SK-N-SH (cell line): ENCODE measurements at regions not wholly inside any gene's neighbourhood (a gene's known extent, or its start where the extent isn't known, plus 50 kb on each side); places are given as distances from the start of the nearest gene placed in this dataset.

ENCODE experiments used
- CHD2 ChIP-seq: fragments of 150-350 bp; IDR thresholded peaks from 2 replicates; pipeline ENCODE4 v1.6.1; 2018; ENCODE audit warnings: low read length; ENCODE audit not compliant: partially characterized antibody
- ELF1 ChIP-seq: IDR thresholded peaks from 2 replicates; pipeline ENCODE4 v1.4.0; 2012
- EP300 ChIP-seq, 2 experiments: IDR thresholded peaks; 2 replicates each; pipeline versions ENCODE4 v1.4.0 to v1.6.1; 2012; ENCODE audit warnings: borderline replicate concordance in 1 of 2, low read depth in 1 of 2, low read length in 1 of 2
- FOSL2 ChIP-seq: IDR thresholded peaks from 2 replicates; pipeline ENCODE4 v1.4.0; 2012; ENCODE audit warnings: low read depth, mild to moderate bottlenecking, moderate library complexity, borderline replicate concordance
- FOXJ3 ChIP-seq: sonication (generic); formaldehyde crosslinking; IDR thresholded peaks from 2 replicates; pipeline ENCODE4 v1.5.1; 2020; ENCODE audit warnings: mild to moderate bottlenecking, missing genetic modification reagents
- FOXM1 ChIP-seq: IDR thresholded peaks from 2 replicates; pipeline ENCODE4 v1.4.0; 2012; ENCODE audit warnings: low read depth, mild to moderate bottlenecking
- GABPA ChIP-seq: IDR thresholded peaks from 2 replicates; pipeline ENCODE4 v1.4.0; 2012; ENCODE audit warnings: low read depth, mild to moderate bottlenecking
- GATA2 ChIP-seq: sonication (generic); formaldehyde crosslinking; IDR thresholded peaks from 2 replicates; pipeline ENCODE4 v1.5.0; 2020; ENCODE audit warnings: mild to moderate bottlenecking, missing genetic modification reagents
- JUND ChIP-seq: IDR thresholded peaks from 2 replicates; pipeline ENCODE4 v1.4.0; 2012
- MEF2A ChIP-seq: IDR thresholded peaks from 2 replicates; pipeline ENCODE4 v1.4.0; 2012; ENCODE audit warnings: low read depth, borderline replicate concordance
- MXI1 ChIP-seq: IDR thresholded peaks from 2 replicates; pipeline ENCODE4 v1.6.1; 2012; ENCODE audit warnings: mild to moderate bottlenecking, low read depth, low read length, improper control_type of control experiment
- NRF1 ChIP-seq: IDR thresholded peaks from 2 replicates; pipeline ENCODE4 v1.6.1; 2012; ENCODE audit warnings: low read depth, mild to moderate bottlenecking, low read length
- RAD21 ChIP-seq: IDR thresholded peaks from 2 replicates; pipeline ENCODE4 v1.6.1; 2012; ENCODE audit warnings: mild to moderate bottlenecking, low read length
- RCOR1 ChIP-seq: fragments of 150-350 bp; IDR thresholded peaks from 2 replicates; pipeline ENCODE4 v1.6.1; 2017; ENCODE audit warnings: antibody characterized with exemption, low read length
- RFX5 ChIP-seq: IDR thresholded peaks from 2 replicates; pipeline ENCODE4 v1.6.1; 2012; ENCODE audit warnings: mild to moderate bottlenecking, improper control_type of control experiment, low read length
- SIN3A ChIP-seq: IDR thresholded peaks from 2 replicates; pipeline ENCODE4 v1.6.1; 2012; ENCODE audit warnings: low read depth, mild to moderate bottlenecking, low read length, moderate library complexity, borderline replicate concordance
- SMC3 ChIP-seq: IDR thresholded peaks from 2 replicates; pipeline ENCODE4 v1.6.1; 2012; ENCODE audit warnings: low read depth, low read length, improper control_type of control experiment
- TAF1 ChIP-seq: IDR thresholded peaks from 2 replicates; pipeline ENCODE4 v1.6.1; 2012; ENCODE audit warnings: low read depth, mild to moderate bottlenecking, low read length, moderate library complexity, borderline replicate concordance
- TEAD4 ChIP-seq: IDR thresholded peaks from 2 replicates; pipeline ENCODE4 v1.4.0; 2012; ENCODE audit warnings: mild to moderate bottlenecking, borderline replicate concordance; ENCODE audit not compliant: insufficient read depth
- YY1 ChIP-seq: IDR thresholded peaks from 2 replicates; pipeline ENCODE4 v1.4.0; 2012; ENCODE audit warnings: low read depth, mild to moderate bottlenecking
- TF ChIP-seq, protein P1 (sequence below): fragments of 150-350 bp; IDR thresholded peaks from 2 replicates; pipeline ENCODE4 v1.6.1; 2016; ENCODE audit warnings: mild to moderate bottlenecking, low read depth, low read length
- TF ChIP-seq, protein P2 (sequence below): IDR thresholded peaks from 2 replicates; pipeline ENCODE4; 2012
- TF ChIP-seq, protein P3 (sequence below): IDR thresholded peaks from 2 replicates; pipeline ENCODE4 v1.4.0; 2012; ENCODE audit warnings: low read depth
- TF ChIP-seq, protein P4 (sequence below): IDR thresholded peaks from 2 replicates; pipeline ENCODE4 v1.4.0; 2012; ENCODE audit warnings: low read depth, borderline replicate concordance

DNA sequence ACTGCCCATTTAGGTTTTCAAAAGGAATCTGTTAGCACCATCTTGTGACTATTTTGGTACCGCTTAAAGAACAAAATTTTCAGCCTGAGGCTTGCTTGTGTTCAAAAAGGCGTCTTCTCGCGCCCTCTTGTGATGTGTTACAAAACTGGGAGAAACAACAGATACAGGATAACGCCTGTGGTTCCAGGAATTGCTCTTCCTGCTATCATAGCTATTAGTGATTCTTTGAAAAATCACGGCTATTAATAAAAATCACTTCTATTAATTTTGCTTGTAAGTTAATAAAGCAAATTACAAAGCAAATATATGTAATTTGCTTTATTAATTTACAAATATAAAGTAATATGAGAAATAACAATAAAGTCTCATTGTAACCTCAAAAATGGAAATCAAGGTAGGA, 82.2 kb upstream of the ABCD3 start (continued):
- TF ChIP-seq TAF1 (no peak), RCOR1 (peak; percentile 53; the same call in 1 of the 2 replicates), TEAD4 (no peak), RFX5 (no peak; the same call in 1 of the 2 replicates), FOSL2 (no peak), ELF1 (no peak), EP300 (IDR thresholded peaks at IDR 0.05; ENCODE audit: borderline replicate concordance in 1 of 2, low read depth in 1 of 2, low read length in 1 of 2) (no peak), FOXJ3 (CRISPR knock-in tag) (no peak), GABPA (no peak), YY1 (no peak), JUND (no peak), MXI1 (0 out of 2 replicates have a peak, but pooled peaks have one; percentile 28), SMC3 (peak; percentile 100), GATA2 (CRISPR knock-in tag) (no peak), RAD21 (peak; percentile 100), MEF2A (no peak), NRF1 (peak; percentile 32; the same call in 1 of the 2 replicates), SIN3A (no peak), CHD2 (peak; percentile 49), FOXM1 (no peak)
- TF ChIP-seq, protein P1, sequence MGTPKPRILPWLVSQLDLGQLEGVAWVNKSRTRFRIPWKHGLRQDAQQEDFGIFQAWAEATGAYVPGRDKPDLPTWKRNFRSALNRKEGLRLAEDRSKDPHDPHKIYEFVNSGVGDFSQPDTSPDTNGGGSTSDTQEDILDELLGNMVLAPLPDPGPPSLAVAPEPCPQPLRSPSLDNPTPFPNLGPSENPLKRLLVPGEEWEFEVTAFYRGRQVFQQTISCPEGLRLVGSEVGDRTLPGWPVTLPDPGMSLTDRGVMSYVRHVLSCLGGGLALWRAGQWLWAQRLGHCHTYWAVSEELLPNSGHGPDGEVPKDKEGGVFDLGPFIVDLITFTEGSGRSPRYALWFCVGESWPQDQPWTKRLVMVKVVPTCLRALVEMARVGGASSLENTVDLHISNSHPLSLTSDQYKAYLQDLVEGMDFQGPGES = no peak
- TF ChIP-seq, protein P2, sequence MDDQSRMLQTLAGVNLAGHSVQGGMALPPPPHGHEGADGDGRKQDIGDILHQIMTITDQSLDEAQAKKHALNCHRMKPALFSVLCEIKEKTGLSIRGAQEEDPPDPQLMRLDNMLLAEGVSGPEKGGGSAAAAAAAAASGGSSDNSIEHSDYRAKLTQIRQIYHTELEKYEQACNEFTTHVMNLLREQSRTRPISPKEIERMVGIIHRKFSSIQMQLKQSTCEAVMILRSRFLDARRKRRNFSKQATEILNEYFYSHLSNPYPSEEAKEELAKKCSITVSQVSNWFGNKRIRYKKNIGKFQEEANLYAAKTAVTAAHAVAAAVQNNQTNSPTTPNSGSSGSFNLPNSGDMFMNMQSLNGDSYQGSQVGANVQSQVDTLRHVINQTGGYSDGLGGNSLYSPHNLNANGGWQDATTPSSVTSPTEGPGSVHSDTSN = no peak
- TF ChIP-seq, protein P3, sequence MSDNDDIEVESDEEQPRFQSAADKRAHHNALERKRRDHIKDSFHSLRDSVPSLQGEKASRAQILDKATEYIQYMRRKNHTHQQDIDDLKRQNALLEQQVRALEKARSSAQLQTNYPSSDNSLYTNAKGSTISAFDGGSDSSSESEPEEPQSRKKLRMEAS = no peak
- TF ChIP-seq, protein P4, sequence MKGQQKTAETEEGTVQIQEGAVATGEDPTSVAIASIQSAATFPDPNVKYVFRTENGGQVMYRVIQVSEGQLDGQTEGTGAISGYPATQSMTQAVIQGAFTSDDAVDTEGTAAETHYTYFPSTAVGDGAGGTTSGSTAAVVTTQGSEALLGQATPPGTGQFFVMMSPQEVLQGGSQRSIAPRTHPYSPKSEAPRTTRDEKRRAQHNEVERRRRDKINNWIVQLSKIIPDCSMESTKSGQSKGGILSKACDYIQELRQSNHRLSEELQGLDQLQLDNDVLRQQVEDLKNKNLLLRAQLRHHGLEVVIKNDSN = no peak
